Transverse colon (tissue), 3 donors: ENCODE measurements at regions not wholly inside any gene's neighbourhood (a gene's known extent, or its start where the extent isn't known, plus 50 kb on each side); places are given as distances from the start of the nearest gene placed in this dataset.

Experiments
- POLR2A ChIP-seq: fragments of 450-650 bp; IDR thresholded peaks from one replicate; pipeline ENCODE4 v1.6.1; 2016; ENCODE audit warnings: antibody characterized with exemption, mild to moderate bottlenecking, moderate library complexity
- POLR2AphosphoS5 ChIP-seq, 3 donors: sonication (generic); formaldehyde crosslinking; IDR thresholded peaks; one replicate each; pipeline ENCODE4 v1.6.1; 2016; ENCODE audit warnings: antibody characterized with exemption in 3 of 3

DNA sequence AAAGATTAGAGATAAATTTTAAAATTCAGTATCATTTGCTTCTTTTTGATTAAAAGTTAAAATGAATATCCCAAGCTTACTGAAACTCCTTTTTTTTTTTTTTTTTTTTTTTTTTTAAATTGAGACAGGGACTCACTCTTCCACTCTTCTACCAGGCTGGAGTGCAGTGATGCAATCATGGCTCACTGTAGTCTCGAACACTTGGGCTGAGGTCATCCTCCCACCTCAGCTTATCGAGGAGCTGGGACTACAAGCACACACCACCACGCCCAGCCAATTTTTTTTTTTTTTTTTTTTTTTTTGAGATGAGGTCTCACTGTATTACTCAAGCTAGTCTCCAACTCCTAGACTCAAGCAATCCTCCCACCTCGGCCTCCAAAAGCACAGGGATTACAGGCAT lies 92.1 kb upstream of the RGS18 start:
- TF ChIP-seq POLR2AphosphoS5 (IDR thresholded peaks at IDR 0.05): no peak
- no peak for TF ChIP-seq POLR2A
